Activated T-helper 1 cell treated with Interleukin-2 at 50 U/mL for 16 hours (primary cell): ENCODE measurements at regions not wholly inside any gene's neighbourhood (a gene's known extent, or its start where the extent isn't known, plus 50 kb on each side); places are given as distances from the start of the nearest gene placed in this dataset.

Experiments used
- DNase-seq: peaks from one replicate; pipeline ENCODE4 v3.0.0-alpha.2; 2020; ENCODE audit warnings: low read depth

- DNase-seq = no peak
Measured at GRCh38 chrX:14164828-14165227, 135.1 kb upstream of the GEMIN8 start.

- DNase-seq = no peak
Measured at GRCh38 chrX:14125462-14125861, 95.8 kb upstream of the GEMIN8 start.

DNA sequence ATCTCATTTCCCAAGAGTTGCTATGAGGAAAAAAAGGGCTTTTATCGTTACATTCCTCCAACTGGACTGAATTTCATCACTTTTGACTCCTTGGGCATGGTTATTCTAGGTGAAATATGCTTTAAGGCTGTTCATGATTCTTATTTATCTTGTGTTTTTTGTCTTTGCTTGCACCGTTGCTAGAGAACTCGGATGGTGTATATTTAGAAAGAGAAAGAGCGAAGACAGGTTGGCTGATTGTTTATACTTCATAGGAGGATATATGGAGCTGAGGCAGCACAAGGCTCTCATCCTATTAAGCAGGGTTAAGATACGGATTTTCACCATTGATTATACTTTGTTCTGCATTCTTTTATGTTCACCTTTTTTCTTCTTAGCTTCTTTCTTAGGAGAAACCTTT lies 94.9 kb upstream of the GEMIN8 start:
- no peak for DNase-seq

DNA sequence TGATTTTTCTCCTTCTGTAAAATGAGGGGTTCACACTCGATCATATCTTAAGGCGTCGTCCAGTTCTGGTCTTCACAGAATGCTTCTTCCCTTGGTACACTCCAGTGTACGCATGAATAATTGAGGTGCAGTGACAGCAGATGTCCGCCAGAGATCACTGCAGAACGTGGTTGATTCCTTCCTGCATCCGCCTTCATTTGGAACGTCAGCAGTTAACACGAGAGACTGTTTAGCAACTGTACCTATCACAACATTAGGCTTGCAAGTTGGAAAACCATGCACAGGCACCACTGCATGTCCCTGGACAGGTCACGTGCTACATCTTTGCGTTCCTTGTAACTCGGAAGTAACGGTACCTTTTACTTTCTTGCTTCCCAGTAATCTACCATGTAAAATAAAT lies 66.0 kb upstream of the GEMIN8 start:
- DNase-seq = peak; percentile 1

- no peak for DNase-seq
Measured at GRCh38 chrX:14094191-14094590, 64.5 kb upstream of the GEMIN8 start.

- DNase-seq = no peak
Measured at GRCh38 chrX:14084466-14084865, 54.8 kb upstream of the GEMIN8 start.

GRCh38 chrX:14083783-14084182 lies 54.1 kb upstream of the GEMIN8 start:
- DNase-seq = no peak

DNA sequence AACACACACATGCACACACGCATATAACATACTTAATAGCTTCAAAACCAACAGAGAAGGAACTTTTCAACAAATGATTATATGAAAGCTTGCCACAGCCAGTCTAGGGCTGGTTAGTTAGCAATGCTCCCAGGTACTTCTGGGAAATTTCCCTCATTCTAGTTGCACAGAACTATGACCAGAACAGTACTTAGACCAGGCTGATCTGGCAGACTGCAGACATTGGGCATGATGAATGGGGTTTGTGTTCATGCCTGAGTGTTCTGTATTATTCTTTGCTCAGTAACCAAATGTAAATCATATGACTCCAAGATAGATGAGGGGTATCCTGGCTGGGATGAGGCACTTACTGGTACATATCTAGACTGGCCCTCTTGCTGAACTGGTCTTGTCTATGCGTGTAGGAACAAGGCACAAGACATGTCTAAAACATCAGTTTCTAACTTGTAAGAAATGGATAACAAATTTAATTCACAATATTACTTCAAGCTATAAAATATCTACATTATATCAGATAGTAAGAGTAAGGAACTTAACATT lies 50.3 kb upstream of the GEMIN8 start:
- DNase-seq = no peak
